ENCODE measurements at regions not wholly inside any gene's neighbourhood (a gene's known extent, or its start where the extent isn't known, plus 50 kb on each side); places are given as distances from the start of the nearest gene placed in this dataset.

DNA sequence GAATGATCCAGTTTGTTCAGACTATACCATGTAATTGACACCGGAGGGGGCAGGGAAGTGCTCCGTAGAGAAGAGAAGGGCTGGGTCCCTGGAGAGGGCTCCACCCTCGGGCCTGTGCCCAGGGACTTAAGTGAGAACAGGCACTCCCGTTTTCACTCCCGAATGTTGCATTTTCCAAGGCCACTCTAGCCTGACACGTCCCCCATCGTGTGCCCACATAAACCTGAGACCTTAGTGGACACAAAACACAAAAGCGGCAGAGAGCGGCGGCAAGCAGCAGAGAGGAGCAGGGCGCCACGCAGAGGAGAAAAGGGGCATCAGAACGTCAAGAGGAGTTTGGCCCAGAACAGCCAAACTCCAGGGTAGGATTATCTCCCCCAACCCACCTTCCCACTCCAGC is 1405.1 kb downstream of the GRIK2 start:
- TF ChIP-seq, protein P1, sequence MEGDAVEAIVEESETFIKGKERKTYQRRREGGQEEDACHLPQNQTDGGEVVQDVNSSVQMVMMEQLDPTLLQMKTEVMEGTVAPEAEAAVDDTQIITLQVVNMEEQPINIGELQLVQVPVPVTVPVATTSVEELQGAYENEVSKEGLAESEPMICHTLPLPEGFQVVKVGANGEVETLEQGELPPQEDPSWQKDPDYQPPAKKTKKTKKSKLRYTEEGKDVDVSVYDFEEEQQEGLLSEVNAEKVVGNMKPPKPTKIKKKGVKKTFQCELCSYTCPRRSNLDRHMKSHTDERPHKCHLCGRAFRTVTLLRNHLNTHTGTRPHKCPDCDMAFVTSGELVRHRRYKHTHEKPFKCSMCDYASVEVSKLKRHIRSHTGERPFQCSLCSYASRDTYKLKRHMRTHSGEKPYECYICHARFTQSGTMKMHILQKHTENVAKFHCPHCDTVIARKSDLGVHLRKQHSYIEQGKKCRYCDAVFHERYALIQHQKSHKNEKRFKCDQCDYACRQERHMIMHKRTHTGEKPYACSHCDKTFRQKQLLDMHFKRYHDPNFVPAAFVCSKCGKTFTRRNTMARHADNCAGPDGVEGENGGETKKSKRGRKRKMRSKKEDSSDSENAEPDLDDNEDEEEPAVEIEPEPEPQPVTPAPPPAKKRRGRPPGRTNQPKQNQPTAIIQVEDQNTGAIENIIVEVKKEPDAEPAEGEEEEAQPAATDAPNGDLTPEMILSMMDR (IDR thresholded peaks at IDR 0.05): no peak

DNA sequence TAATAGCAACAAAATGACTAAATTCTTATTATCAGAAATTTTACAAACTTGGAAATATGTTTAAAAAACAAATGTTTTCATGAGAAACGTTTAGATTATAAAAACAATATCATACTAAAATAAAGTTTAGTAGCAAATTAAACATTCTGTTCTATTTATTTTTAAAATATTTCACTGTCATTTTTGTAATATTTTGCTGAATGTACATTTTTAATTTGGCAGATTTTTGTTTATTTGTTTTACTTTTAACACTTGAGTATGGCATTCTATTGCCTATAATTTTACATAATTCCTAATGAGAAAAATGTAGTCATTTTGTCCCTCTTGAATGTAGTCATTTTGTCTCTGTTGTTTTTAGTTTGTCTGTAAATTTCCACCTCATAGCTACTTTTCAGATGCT is 1400.2 kb downstream of the GRIK2 start:
- TF ChIP-seq, protein P1 (IDR thresholded peaks at IDR 0.05): no peak

DNA sequence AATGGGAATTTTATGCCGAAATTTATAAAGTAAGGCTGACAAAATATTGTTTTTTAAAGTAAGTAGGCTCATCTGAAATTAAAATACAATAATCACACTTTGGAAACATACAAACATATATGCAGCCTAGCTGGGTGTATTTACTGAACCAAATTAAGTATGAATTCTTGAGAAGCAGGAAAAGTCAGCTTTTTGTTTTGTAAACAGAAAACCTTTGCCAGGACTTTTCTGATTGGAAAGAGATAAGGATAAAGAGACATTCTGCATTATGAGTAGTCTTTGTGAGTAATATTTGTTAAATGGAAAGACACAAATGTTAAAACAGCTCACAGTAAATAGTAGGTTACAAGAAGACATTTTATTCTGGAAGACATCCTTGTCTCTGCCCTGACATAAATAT is 1380.8 kb downstream of the GRIK2 start:
- TF ChIP-seq, protein P1 (IDR thresholded peaks at IDR 0.05): no peak

DNA sequence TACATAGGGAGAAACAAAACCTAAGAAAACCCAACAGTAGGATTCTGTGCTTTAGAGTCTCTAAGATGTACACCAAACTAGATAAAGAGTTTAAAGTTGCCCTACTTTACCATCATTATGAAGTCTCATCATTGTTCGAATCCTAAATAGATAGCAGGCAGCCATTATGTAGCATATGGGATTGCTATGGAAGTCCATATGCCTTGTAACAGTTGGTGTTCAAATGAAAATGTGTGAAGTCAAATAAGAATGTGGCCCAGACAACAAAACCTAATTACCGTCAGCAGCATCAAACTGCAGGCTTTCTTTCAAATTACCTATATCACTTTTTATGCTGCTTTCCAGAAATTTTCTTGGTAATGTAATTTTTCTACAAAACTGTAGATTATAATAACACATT is 1380.1 kb downstream of the GRIK2 start:
- TF ChIP-seq, protein P1 (IDR thresholded peaks at IDR 0.05): no peak

DNA sequence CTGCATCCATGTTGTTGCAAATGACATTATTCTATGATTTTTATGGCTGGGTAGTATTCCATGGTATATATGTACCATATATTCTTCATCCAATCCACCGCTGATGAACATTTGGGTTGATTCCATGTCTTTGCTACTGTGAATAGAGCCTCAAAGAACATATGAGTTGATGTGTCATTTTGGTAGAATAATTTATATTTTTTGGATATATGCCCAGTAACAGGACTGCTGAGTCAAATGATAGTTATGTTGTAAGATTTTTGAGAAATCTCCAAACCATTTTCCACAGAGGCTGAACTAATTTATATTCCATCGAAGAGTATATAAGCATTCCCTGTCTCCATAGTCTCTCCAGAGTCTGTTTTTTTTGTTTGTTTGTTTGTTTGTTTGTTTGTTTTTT is 1373.5 kb downstream of the GRIK2 start:
- TF ChIP-seq, protein P1 (IDR thresholded peaks at IDR 0.05): no peak

DNA sequence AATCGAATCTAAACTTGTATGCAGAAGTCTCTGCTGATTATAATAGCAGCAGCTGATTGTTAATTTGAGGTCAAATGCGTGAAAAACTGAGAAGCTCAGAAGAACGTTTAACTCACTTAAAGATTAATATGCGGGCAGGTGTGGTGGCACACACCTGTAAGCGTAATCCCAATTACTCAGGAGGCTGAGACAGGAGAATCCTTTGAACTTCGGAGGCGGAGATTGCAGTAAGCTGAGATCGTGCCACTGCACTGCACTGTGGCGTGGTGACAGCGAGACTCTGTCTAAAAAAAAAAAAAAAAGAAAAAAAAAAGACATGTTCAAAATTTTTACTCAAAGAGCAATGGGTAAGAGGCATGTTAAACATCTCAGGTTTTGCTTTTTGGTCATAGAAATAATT is 1370.8 kb downstream of the GRIK2 start:
- TF ChIP-seq, protein P1 (IDR thresholded peaks at IDR 0.05): no peak

DNA sequence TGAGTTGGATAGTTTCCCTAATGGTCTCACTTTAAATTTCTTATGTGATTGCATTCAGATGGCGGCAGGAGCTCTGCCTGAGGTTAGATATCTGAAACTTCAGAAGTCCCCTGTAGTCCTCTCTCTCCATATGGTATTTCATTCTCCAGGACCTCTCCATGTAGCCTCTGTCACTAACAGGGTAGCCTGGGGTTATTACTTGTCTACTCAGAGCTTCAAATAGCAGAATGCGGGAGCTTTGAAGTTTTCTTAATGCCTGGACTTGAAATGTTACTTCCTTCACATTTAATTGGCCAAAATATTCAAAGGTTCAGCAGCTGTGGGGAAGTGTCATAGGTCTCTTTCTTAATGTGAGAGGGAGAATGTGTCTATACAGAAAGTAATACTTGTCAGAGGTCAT is 1370.4 kb downstream of the GRIK2 start:
- TF ChIP-seq, protein P1 (IDR thresholded peaks at IDR 0.05): no peak

DNA sequence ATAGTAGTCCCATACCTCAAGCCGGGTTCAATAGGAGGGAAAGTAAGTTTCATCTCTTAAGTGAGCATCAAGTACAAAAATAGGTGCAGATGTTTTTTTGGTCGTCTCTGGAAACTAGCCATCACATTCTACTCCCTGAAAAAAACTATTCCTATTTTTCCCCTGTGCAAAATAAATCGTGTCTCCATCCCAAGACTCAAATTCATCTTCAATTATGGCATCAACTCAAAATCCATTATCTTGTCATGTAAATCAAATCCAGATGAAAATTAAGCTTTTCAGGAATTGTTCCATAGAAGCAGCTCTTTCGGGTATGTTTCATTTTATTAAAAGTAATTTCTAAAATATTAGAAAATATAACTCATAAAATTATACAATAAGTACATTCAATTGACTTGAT is 1368.4 kb downstream of the GRIK2 start:
- TF ChIP-seq, protein P1 (IDR thresholded peaks at IDR 0.05): no peak
